DOHH2 (cell line): ENCODE measurements at regions not wholly inside any gene's neighbourhood (a gene's known extent, or its start where the extent isn't known, plus 50 kb on each side); places are given as distances from the start of the nearest gene placed in this dataset.

ENCODE experiments used
- EZH2phosphoT487 ChIP-seq: fragments of 200-600 bp; sonication (generic); IDR thresholded peaks from 2 replicates; pipeline ENCODE4 v1.6.1; 2017; ENCODE audit warnings: borderline replicate concordance, mild to moderate bottlenecking, antibody characterized with exemption, low read length, moderate library complexity, mixed read lengths
- TF ChIP-seq, protein P1 (sequence below): fragments of 200-600 bp; sonication (generic); IDR thresholded peaks from one replicate; pipeline ENCODE4 v1.5.1; 2014; ENCODE audit warnings: antibody characterized with exemption, mild to moderate bottlenecking, low read depth, low read length; ENCODE audit not compliant: poor library complexity, severe bottlenecking

DNA sequence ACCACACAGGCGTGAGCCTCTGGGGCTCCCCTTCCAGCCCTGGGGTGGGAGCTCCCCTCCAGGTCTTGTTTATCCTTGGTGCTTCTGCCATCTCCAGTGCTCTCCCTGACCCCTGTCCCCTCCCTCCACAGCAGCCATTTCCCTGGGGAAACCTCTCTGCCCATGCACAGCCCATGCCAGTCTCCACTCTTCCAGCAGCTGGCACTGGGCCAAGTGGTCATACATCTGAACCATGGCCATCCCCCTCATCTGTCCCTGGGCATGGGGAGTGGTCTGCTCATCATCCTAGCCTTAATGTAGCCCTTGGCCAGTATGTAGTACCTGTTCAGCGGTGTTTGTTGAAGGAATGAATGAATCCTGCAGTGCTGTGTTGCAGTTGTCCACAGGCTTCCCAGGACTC lies 172.4 kb upstream of the ZNF32 start:
- TF ChIP-seq, protein P1, sequence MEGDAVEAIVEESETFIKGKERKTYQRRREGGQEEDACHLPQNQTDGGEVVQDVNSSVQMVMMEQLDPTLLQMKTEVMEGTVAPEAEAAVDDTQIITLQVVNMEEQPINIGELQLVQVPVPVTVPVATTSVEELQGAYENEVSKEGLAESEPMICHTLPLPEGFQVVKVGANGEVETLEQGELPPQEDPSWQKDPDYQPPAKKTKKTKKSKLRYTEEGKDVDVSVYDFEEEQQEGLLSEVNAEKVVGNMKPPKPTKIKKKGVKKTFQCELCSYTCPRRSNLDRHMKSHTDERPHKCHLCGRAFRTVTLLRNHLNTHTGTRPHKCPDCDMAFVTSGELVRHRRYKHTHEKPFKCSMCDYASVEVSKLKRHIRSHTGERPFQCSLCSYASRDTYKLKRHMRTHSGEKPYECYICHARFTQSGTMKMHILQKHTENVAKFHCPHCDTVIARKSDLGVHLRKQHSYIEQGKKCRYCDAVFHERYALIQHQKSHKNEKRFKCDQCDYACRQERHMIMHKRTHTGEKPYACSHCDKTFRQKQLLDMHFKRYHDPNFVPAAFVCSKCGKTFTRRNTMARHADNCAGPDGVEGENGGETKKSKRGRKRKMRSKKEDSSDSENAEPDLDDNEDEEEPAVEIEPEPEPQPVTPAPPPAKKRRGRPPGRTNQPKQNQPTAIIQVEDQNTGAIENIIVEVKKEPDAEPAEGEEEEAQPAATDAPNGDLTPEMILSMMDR, result no peak
- TF ChIP-seq EZH2phosphoT487, result no peak
